Liver (tissue), 8 donors: ENCODE measurements at regions not wholly inside any gene's neighbourhood (a gene's known extent, or its start where the extent isn't known, plus 50 kb on each side); places are given as distances from the start of the nearest gene placed in this dataset.

Source experiments
- DNase-seq: peaks from one replicate; pipeline ENCODE4 v3.0.0-alpha.2; 2017; ENCODE audit warnings: low spot score
- H3K27ac ChIP-seq, 2 donors: one replicate each; pipeline ENCODE4 v1.7.0; 2013; ENCODE audit warnings: inconsistent platforms in 2 of 2, low read length in 2 of 2, control low read depth in 1 of 2, low read depth in 1 of 2, mild to moderate bottlenecking in 1 of 2
- H3K27me3 ChIP-seq, 4 donors: one replicate each; pipeline versions ENCODE4 v1.6.1 to v1.7.0; 2013; ENCODE audit warnings: low read length in 3 of 4, inconsistent platforms in 1 of 4, mild to moderate bottlenecking in 1 of 4, moderate library complexity in 1 of 4; ENCODE audit not compliant: control insufficient read depth in 4 of 4, insufficient read depth in 4 of 4
- H3K36me3 ChIP-seq, 4 donors: one replicate each; pipeline versions ENCODE4 v1.6.1 to v1.7.0; 2013; ENCODE audit warnings: low read length in 3 of 4, mild to moderate bottlenecking in 3 of 4, low read depth in 1 of 4, moderate library complexity in 1 of 4; ENCODE audit not compliant: control insufficient read depth in 4 of 4, insufficient read depth in 3 of 4
- H3K4me1 ChIP-seq, 4 donors: one replicate each; pipeline versions ENCODE4 v1.6.1 to v1.7.0; 2013; ENCODE audit warnings: low read length in 3 of 4, mild to moderate bottlenecking in 3 of 4, moderate library complexity in 1 of 4; ENCODE audit not compliant: control insufficient read depth in 4 of 4, insufficient read depth in 4 of 4
- H3K4me3 ChIP-seq, 3 donors: one replicate each; pipeline versions ENCODE4 v1.6.1 to v1.7.0; 2013; ENCODE audit warnings: low read length in 3 of 3, control low read depth in 1 of 3, low read depth in 1 of 3, mild to moderate bottlenecking in 1 of 3
- H3K9ac ChIP-seq, 2 donors: one replicate each; pipeline ENCODE4 v1.7.0; 2013; ENCODE audit warnings: low read length in 2 of 2, mild to moderate bottlenecking in 2 of 2, moderate library complexity in 2 of 2, control low read depth in 1 of 2, low read depth in 1 of 2
- H3K9me3 ChIP-seq, 4 donors: one replicate each; pipeline versions ENCODE4 v1.6.1 to v1.7.0; 2013; ENCODE audit warnings: low read length in 3 of 4; ENCODE audit not compliant: control insufficient read depth in 4 of 4
- EGR1 ChIP-seq, 2 donors: IDR thresholded peaks; 2 replicates each; pipeline ENCODE4 v1.6.1; 2016 to 2018; ENCODE audit warnings: antibody characterized with exemption in 2 of 2, low read depth in 2 of 2
- FOXA1 ChIP-seq: IDR thresholded peaks from 2 replicates; pipeline ENCODE4 v1.6.1; 2016; ENCODE audit warnings: antibody characterized with exemption
- FOXA2 ChIP-seq: IDR thresholded peaks from 2 replicates; pipeline ENCODE4 v1.6.1; 2016; ENCODE audit warnings: antibody characterized with exemption
- GABPA ChIP-seq, 2 donors: IDR thresholded peaks in 1 of 2; conservative IDR thresholded peaks in 1 of 2; 2 replicates each; pipeline ENCODE4 v1.6.1; 2016; ENCODE audit warnings: antibody characterized with exemption in 2 of 2, mild to moderate bottlenecking in 1 of 2, moderate library complexity in 1 of 2
- HNF4A ChIP-seq, 2 donors: conservative IDR thresholded peaks; 2 replicates each; pipeline ENCODE4 v1.6.1; 2016; ENCODE audit warnings: antibody characterized with exemption in 2 of 2, mild to moderate bottlenecking in 2 of 2
- HNF4G ChIP-seq: IDR thresholded peaks from 2 replicates; pipeline ENCODE4 v1.6.1; 2016; ENCODE audit warnings: antibody characterized with exemption
- NR2F2 ChIP-seq: IDR thresholded peaks from 2 replicates; pipeline ENCODE4 v1.6.1; 2016; ENCODE audit warnings: antibody characterized with exemption
- RXRA ChIP-seq, 2 donors: IDR thresholded peaks; 2 replicates each; pipeline ENCODE4 v1.6.1; 2017 to 2018; ENCODE audit warnings: antibody characterized with exemption in 2 of 2, mild to moderate bottlenecking in 1 of 2
- SP1 ChIP-seq: IDR thresholded peaks from 2 replicates; pipeline ENCODE4 v1.6.1; 2018; ENCODE audit warnings: antibody characterized with exemption, mild to moderate bottlenecking
- TAF1 ChIP-seq: conservative IDR thresholded peaks from 2 replicates; pipeline ENCODE4 v1.6.1; 2016; ENCODE audit warnings: antibody characterized with exemption, mild to moderate bottlenecking
- WGBS: extraction: QIAGEN DNeasy Blood & Tissue Kit; methylation state at CpG from one replicate; pipeline ENCODE4 v1.1.7; 2013; 5-methylcytosine and 5-hydroxymethylcytosine counted together
- TF ChIP-seq, protein P1 (sequence below): IDR thresholded peaks from 2 replicates; pipeline ENCODE4 v1.6.1; 2016; ENCODE audit warnings: antibody characterized with exemption, mild to moderate bottlenecking
- TF ChIP-seq, protein P2 (sequence below): IDR thresholded peaks from 2 replicates; pipeline ENCODE4 v1.6.1; 2016; ENCODE audit warnings: antibody characterized with exemption
- TF ChIP-seq, protein P3 (sequence below): IDR thresholded peaks from 2 replicates; pipeline ENCODE4 v1.6.1; 2016; ENCODE audit warnings: antibody characterized with exemption
- TF ChIP-seq, protein P4 (sequence below): fragments of 150-350 bp; IDR thresholded peaks from 2 replicates; pipeline ENCODE4 v1.5.1; 2017; ENCODE audit warnings: improper control_type of control experiment, low read depth, low read length; ENCODE audit not compliant: missing input control
- donor health status: healthy.
- donor health status: healthy.
- donor health status: healthy.
- donor health status: healthy.
- donor health status: healthy.

DNA sequence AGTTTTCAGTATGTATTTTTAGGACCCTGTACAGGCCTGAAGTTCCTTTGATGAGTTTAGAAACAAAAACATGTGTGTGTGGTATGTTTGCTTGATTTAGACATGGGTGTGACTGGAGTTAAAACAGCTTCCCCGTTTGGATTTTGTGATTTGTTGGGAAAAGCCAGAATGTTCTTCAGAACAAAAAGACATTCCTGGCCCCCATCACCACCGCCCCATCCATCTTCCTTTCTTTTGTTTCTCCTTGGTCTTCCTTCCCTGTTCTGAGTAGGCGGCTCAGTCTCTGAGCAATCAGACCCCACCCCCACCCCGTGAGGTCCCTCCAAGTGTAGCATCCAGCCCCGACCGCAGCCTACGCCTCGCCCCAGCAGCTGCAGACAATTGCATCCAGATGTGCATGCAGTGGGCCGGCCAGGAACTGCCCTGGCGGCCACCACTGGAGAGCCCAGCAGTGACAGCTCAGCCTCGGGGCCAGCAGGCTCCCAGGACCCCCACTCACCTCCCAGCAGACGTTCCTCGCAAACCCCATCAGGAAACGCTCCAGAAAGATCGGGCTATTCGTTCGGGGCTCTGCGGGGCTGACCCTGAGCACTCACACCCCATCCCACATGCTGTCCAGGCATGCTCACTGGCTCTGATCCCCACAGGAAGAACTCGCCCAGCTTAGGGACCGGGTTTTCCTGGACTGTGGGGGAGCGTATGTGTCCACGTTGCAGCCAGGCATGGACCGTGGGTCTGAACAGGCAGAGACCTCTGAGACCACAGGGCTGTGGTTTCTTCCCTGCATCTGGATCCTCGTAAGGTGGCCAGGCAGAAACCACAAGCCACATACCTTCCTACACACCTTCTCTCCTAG, 99.8 kb upstream of the CDH5 start (continued):
- TF ChIP-seq, protein P1, sequence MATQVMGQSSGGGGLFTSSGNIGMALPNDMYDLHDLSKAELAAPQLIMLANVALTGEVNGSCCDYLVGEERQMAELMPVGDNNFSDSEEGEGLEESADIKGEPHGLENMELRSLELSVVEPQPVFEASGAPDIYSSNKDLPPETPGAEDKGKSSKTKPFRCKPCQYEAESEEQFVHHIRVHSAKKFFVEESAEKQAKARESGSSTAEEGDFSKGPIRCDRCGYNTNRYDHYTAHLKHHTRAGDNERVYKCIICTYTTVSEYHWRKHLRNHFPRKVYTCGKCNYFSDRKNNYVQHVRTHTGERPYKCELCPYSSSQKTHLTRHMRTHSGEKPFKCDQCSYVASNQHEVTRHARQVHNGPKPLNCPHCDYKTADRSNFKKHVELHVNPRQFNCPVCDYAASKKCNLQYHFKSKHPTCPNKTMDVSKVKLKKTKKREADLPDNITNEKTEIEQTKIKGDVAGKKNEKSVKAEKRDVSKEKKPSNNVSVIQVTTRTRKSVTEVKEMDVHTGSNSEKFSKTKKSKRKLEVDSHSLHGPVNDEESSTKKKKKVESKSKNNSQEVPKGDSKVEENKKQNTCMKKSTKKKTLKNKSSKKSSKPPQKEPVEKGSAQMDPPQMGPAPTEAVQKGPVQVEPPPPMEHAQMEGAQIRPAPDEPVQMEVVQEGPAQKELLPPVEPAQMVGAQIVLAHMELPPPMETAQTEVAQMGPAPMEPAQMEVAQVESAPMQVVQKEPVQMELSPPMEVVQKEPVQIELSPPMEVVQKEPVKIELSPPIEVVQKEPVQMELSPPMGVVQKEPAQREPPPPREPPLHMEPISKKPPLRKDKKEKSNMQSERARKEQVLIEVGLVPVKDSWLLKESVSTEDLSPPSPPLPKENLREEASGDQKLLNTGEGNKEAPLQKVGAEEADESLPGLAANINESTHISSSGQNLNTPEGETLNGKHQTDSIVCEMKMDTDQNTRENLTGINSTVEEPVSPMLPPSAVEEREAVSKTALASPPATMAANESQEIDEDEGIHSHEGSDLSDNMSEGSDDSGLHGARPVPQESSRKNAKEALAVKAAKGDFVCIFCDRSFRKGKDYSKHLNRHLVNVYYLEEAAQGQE, result no peak
- no peak for TF ChIP-seq FOXA1
- no peak for TF ChIP-seq FOXA2
- TF ChIP-seq NR2F2, result no peak
- TF ChIP-seq TAF1, result no peak

DNA sequence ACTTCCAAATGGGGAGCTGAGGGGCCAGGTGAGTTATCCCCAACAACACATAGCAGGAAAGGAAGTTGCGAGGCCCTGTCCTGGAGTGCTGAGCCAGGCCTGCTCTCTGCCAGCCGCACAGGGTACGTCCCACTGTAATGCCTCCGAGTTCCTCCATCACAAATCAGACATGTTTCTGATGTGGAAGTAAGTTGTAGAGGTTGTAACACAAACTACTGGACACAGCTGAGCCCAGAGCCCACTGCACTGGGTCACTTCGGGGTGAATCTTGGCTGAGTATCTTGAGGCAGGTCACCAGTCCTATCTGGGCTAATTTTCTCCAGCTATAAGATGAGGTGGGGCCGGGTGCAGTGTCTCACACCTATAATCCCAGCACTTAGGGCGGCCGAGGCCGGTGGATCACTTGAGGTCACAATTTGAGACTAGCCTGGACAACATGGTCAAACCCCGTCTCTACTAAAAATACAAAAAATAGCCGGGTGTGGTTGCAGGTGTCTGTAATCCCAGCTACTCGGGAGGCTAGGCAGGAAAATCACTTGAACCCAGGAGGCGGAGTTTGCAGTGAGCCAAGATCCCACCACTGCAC, 100.8 kb upstream of the CDH5 start:
- Histone ChIP-seq H3K9ac (no peak overlapping the region), H3K27me3 (no peaks in the 10 kb centered on the region), H3K4me1 (peaks cover 0 to 7% (median 1%) of the 10 kb centered on the region in 4 donors), H3K4me3 (no peak overlapping the region), H3K36me3 (no peaks in the 10 kb centered on the region), H3K27ac (no peak overlapping the region), H3K9me3 (no peaks in the 10 kb centered on the region)
- WGBS, result 87% methylated on average over 13 of the region's 13 CpGs
- no peak for DNase-seq
- no peak for TF ChIP-seq HNF4A (conservative IDR thresholded peaks at IDR 0.05)
- TF ChIP-seq, protein P2, sequence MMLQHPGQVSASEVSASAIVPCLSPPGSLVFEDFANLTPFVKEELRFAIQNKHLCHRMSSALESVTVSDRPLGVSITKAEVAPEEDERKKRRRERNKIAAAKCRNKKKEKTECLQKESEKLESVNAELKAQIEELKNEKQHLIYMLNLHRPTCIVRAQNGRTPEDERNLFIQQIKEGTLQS, result no peak
- TF ChIP-seq HNF4G, result no peak
- TF ChIP-seq TAF1, result no peak
- TF ChIP-seq GABPA (IDR thresholded peaks at IDR 0.05 in 1 of 2, conservative IDR thresholded peaks at IDR 0.05 in 1 of 2), result no peak
- no peak for TF ChIP-seq FOXA1
- no peak for TF ChIP-seq SP1
- no peak for TF ChIP-seq RXRA (IDR thresholded peaks at IDR 0.05)
- TF ChIP-seq, protein P3, sequence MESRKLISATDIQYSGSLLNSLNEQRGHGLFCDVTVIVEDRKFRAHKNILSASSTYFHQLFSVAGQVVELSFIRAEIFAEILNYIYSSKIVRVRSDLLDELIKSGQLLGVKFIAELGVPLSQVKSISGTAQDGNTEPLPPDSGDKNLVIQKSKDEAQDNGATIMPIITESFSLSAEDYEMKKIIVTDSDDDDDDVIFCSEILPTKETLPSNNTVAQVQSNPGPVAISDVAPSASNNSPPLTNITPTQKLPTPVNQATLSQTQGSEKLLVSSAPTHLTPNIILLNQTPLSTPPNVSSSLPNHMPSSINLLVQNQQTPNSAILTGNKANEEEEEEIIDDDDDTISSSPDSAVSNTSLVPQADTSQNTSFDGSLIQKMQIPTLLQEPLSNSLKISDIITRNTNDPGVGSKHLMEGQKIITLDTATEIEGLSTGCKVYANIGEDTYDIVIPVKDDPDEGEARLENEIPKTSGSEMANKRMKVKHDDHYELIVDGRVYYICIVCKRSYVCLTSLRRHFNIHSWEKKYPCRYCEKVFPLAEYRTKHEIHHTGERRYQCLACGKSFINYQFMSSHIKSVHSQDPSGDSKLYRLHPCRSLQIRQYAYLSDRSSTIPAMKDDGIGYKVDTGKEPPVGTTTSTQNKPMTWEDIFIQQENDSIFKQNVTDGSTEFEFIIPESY, result no peak
- TF ChIP-seq FOXA2, result no peak
- TF ChIP-seq, protein P4, sequence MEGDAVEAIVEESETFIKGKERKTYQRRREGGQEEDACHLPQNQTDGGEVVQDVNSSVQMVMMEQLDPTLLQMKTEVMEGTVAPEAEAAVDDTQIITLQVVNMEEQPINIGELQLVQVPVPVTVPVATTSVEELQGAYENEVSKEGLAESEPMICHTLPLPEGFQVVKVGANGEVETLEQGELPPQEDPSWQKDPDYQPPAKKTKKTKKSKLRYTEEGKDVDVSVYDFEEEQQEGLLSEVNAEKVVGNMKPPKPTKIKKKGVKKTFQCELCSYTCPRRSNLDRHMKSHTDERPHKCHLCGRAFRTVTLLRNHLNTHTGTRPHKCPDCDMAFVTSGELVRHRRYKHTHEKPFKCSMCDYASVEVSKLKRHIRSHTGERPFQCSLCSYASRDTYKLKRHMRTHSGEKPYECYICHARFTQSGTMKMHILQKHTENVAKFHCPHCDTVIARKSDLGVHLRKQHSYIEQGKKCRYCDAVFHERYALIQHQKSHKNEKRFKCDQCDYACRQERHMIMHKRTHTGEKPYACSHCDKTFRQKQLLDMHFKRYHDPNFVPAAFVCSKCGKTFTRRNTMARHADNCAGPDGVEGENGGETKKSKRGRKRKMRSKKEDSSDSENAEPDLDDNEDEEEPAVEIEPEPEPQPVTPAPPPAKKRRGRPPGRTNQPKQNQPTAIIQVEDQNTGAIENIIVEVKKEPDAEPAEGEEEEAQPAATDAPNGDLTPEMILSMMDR, result no peak
- no peak for TF ChIP-seq EGR1 (IDR thresholded peaks at IDR 0.05; ENCODE audit: low read depth in 2 of 2)
